ENCODE measurements at regions not wholly inside any gene's neighbourhood (a gene's known extent, or its start where the extent isn't known, plus 50 kb on each side); places are given as distances from the start of the nearest gene placed in this dataset.
A peak's percentile ranks its signal among the peaks of the same experiment; 100 is the strongest.

DNA sequence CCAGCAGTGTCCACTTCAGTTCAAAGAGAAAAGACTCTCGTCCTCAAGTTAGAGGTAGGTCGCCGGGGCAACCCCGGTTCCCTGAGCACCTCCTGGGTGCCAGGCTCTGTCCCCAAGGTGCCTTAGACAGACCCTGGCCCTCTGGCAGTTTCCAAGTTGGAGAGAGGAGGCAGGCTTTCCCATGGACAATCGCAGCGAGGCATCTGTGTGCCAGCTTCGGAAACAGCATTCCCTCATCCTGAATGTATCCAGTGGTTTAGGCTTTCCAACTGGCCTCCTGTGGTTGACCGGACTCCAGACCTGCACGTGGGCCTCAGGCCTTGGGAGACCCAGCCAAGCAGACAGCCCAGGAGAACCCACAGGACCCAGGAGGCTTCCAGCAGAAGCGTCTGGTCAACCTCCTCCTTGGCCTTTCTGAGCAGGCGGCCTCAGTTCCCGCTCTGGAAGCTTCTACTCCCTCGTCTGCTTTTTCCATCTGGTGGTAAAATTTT lies 70.3 kb downstream of the KCNF1 start:
- Histone ChIP-seq H3K27ac (no peak overlapping the region), H4K20me1 (ENCODE audit: low read depth) (no peaks in the 10 kb centered on the region), H3F3A (ENCODE audit: low read depth) (no peaks in the 10 kb centered on the region), H3K4me1 (peaks cover 15% of the 10 kb centered on the region), H3K4me2 (no peak overlapping the region), H3K79me2 (ENCODE audit: low read depth) (no peaks in the 10 kb centered on the region), H3K4me3 (no peak overlapping the region), H2AFZ (replicated peaks) (no peak overlapping the region), H3K9me3 (ENCODE audit: low read depth) (no peaks in the 10 kb centered on the region), H3K9ac (no peak overlapping the region), H3K36me3 (no peaks in the 10 kb centered on the region), H3K27me3 (no peaks in the 10 kb centered on the region)
- no peak overlapping the region for H3K4me3 Mint-ChIP-seq
- DNase-seq (ENCODE audit: low spot score): no peak
- TF ChIP-seq, protein P1, sequence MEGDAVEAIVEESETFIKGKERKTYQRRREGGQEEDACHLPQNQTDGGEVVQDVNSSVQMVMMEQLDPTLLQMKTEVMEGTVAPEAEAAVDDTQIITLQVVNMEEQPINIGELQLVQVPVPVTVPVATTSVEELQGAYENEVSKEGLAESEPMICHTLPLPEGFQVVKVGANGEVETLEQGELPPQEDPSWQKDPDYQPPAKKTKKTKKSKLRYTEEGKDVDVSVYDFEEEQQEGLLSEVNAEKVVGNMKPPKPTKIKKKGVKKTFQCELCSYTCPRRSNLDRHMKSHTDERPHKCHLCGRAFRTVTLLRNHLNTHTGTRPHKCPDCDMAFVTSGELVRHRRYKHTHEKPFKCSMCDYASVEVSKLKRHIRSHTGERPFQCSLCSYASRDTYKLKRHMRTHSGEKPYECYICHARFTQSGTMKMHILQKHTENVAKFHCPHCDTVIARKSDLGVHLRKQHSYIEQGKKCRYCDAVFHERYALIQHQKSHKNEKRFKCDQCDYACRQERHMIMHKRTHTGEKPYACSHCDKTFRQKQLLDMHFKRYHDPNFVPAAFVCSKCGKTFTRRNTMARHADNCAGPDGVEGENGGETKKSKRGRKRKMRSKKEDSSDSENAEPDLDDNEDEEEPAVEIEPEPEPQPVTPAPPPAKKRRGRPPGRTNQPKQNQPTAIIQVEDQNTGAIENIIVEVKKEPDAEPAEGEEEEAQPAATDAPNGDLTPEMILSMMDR (IDR thresholded peaks at IDR 0.05): no peak
- TF ChIP-seq EZH2phosphoT487 (IDR thresholded peaks at IDR 0.05) (no peak), EZH2 (IDR thresholded peaks at IDR 0.05) (no peak)
- H3K9me3 Mint-ChIP-seq: peaks cover under 1% of the 10 kb centered on the region
- H3K4me1 Mint-ChIP-seq: peaks cover 42% of the 10 kb centered on the region
- H3K27me3 Mint-ChIP-seq (ENCODE audit: insufficient read depth, low read depth): peaks cover 4% of the 10 kb centered on the region
- no peak overlapping the region for H3K27ac Mint-ChIP-seq
- no peaks in the 10 kb centered on the region for H3K36me3 Mint-ChIP-seq

DNA sequence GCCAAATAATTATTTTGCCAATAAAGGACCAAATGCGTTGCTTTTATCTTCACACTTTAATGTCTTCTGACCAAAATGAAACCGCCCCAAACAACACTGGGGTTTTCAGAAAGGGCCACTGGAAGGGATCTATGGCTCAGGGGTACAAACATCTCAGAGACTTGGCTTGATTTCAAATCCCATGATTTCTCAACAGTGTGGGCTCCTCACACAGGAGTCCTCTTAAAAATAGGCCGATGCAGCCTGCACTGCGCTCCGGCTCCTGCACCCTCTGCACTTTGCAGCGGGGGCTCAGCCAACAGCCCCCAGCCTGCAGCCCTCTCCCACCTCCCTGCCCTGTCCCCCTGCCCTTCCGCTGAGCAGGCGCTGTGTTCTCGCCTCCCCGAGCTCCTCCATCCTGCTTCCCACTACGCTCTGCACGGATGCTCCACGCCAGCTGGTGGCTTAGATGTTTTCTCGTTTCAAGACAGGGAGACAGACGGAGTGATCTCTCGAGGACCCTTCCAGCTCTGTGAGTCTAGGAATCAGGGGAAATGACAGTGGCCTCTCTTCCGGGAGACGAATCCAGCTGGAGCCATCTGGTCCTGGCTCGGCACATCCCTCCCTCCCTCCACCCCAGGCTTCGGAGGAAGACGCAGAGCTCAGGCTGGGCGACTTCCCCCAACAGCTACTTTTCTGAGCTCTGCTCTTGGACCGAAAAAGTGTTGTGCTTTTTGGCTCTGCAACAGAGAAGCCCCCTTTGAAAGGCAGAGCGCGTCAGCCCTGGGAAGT lies 71.4 kb downstream of the KCNF1 start:
- no peak for DNase-seq (ENCODE audit: low spot score)
- no peaks in the 10 kb centered on the region for H3K36me3 ChIP-seq
- no peak overlapping the region for H3K27ac ChIP-seq
- no peak overlapping the region for H2AFZ ChIP-seq (replicated peaks)
- Mint-ChIP-seq H3K4me3 (no peak overlapping the region), H3K36me3 (no peaks in the 10 kb centered on the region), H3K4me1 (peaks cover 32% of the 10 kb centered on the region), H3K27ac (peak overlapping the region; percentile 46), H3K9me3 (peaks cover 2% of the 10 kb centered on the region), H3K27me3 (ENCODE audit: insufficient read depth, low read depth) (peaks cover 2% of the 10 kb centered on the region)
- H3F3A ChIP-seq (ENCODE audit: low read depth): no peaks in the 10 kb centered on the region
- no peaks in the 10 kb centered on the region for H3K9me3 ChIP-seq (ENCODE audit: low read depth)
- no peaks in the 10 kb centered on the region for H4K20me1 ChIP-seq (ENCODE audit: low read depth)
- H3K79me2 ChIP-seq (ENCODE audit: low read depth): no peaks in the 10 kb centered on the region
- H3K4me1 ChIP-seq: peaks cover 4% of the 10 kb centered on the region
- no peak overlapping the region for H3K9ac ChIP-seq
- no peak overlapping the region for H3K4me3 ChIP-seq
- no peak for TF ChIP-seq EZH2phosphoT487 (IDR thresholded peaks at IDR 0.05)
- TF ChIP-seq EZH2 (IDR thresholded peaks at IDR 0.05): no peak
- no peaks in the 10 kb centered on the region for H3K27me3 ChIP-seq
- no peak overlapping the region for H3K4me2 ChIP-seq

DNA sequence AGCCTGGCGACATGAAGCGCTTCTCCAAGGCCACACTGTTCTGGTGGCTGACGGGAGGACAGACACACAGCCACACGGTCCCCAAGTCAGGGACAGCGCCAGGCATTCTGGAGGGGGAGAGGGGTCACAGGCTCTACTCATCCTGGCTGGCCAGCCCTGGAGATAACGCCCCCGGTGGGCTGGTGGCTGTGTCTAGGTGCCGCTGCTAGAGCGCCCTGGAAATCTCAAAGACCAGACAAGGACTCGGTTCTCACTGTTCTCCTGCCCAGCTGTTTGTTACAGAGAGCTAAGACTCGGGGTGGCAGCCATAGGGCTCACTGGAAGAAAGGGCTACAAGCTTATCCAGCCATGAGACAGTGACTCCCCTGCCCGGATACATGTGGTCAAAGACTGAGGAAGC lies 72.0 kb downstream of the KCNF1 start:
- no peak overlapping the region for H3K27ac ChIP-seq
- H3K79me2 ChIP-seq (ENCODE audit: low read depth): no peaks in the 10 kb centered on the region
- H3K4me3 Mint-ChIP-seq: no peak overlapping the region
- no peaks in the 10 kb centered on the region for H3K36me3 ChIP-seq
- H3K9me3 Mint-ChIP-seq: peaks cover 2% of the 10 kb centered on the region
- no peak overlapping the region for H3K9ac ChIP-seq
- no peaks in the 10 kb centered on the region for H3K36me3 Mint-ChIP-seq
- H4K20me1 ChIP-seq (ENCODE audit: low read depth): no peaks in the 10 kb centered on the region
- TF ChIP-seq, protein P1 (IDR thresholded peaks at IDR 0.05): no peak
- H3K4me2 ChIP-seq: no peak overlapping the region
- no peak for DNase-seq (ENCODE audit: low spot score)
- no peaks in the 10 kb centered on the region for H3K4me1 ChIP-seq
- peaks cover 2% of the 10 kb centered on the region for H3K27me3 Mint-ChIP-seq (ENCODE audit: insufficient read depth, low read depth)
- no peak overlapping the region for H2AFZ ChIP-seq (replicated peaks)
- no peaks in the 10 kb centered on the region for H3F3A ChIP-seq (ENCODE audit: low read depth)
- H3K4me1 Mint-ChIP-seq: peaks cover 26% of the 10 kb centered on the region
- H3K9me3 ChIP-seq (ENCODE audit: low read depth): no peaks in the 10 kb centered on the region
- H3K27me3 ChIP-seq: no peaks in the 10 kb centered on the region
- no peak overlapping the region for H3K27ac Mint-ChIP-seq
- H3K4me3 ChIP-seq: no peak overlapping the region

DNA sequence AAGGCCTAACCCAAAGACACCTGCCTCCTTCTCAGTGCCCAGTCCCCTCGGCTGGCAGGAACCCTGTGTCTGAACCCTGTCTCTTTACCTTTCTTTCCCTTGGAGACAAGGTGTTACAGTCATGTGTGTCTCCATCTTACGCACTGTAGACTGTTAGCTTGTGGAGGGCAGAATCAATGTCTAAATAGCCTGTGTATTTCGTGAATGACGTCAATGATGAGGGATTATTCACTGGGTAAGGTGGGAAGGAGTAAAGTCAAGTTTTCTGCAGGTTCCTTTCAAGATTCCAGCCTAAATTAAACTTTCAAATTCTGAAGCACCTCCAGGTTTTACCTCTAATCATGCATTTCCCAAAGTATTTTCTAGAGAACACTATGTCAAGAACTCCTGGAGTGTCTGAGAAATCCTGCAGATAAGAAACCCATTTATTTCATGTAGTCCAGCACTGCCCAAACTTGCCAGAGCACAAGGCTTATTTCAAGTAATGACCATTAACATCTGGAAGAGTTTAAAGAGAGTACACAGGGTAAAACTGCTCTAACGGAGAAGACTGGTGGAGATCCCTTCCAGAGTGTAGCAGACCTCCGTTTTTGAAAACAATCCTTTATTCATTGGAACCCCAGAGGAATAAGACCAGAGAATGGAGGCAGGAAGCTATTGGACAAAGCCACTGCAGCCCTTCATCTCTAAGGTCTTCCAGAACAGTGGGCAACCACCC lies 72.8 kb downstream of the KCNF1 start:
- no peak for TF ChIP-seq EZH2phosphoT487 (IDR thresholded peaks at IDR 0.05)
- TF ChIP-seq EZH2 (IDR thresholded peaks at IDR 0.05): no peak
- TF ChIP-seq, protein P1 (IDR thresholded peaks at IDR 0.05): no peak
- no peak overlapping the region for H3K27ac ChIP-seq
- H3K9ac ChIP-seq: no peak overlapping the region
- H3K27me3 ChIP-seq: no peaks in the 10 kb centered on the region
- Mint-ChIP-seq H3K27me3 (ENCODE audit: insufficient read depth, low read depth) (peaks cover 2% of the 10 kb centered on the region), H3K27ac (no peak overlapping the region), H3K4me1 (peaks cover 21% of the 10 kb centered on the region), H3K9me3 (peaks cover 5% of the 10 kb centered on the region), H3K36me3 (no peaks in the 10 kb centered on the region), H3K4me3 (no peak overlapping the region)
- DNase-seq (ENCODE audit: low spot score): no peak
- H3K4me3 ChIP-seq: no peak overlapping the region
- H3K36me3 ChIP-seq: no peaks in the 10 kb centered on the region
- no peaks in the 10 kb centered on the region for H4K20me1 ChIP-seq (ENCODE audit: low read depth)
- H3K79me2 ChIP-seq (ENCODE audit: low read depth): no peaks in the 10 kb centered on the region
- no peaks in the 10 kb centered on the region for H3F3A ChIP-seq (ENCODE audit: low read depth)
- H3K4me2 ChIP-seq: no peak overlapping the region
- H3K9me3 ChIP-seq (ENCODE audit: low read depth): no peaks in the 10 kb centered on the region
- H2AFZ ChIP-seq (replicated peaks): no peak overlapping the region
- no peaks in the 10 kb centered on the region for H3K4me1 ChIP-seq

All from neural progenitor cell (in vitro differentiated cells).